Spleen (tissue), 7 donors: ENCODE measurements at regions not wholly inside any gene's neighbourhood (a gene's known extent, or its start where the extent isn't known, plus 50 kb on each side); places are given as distances from the start of the nearest gene placed in this dataset.

Experiments used
- CTCF ChIP-seq, 11 experiments: fragments of 200-600 bp in 7 of 11; fragments of 450-650 bp in 4 of 11; sonication (generic) in 4 of 11; IDR thresholded peaks in 8 of 11; conservative IDR thresholded peaks in 3 of 11; 1 replicate in 7 of 11; 2 replicates in 4 of 11; pipeline versions ENCODE4 v1.4.0 to v1.8.0; 2016 to 2021; ENCODE audit warnings: antibody characterized with exemption in 11 of 11, inconsistent platforms in 4 of 11, mild to moderate bottlenecking in 1 of 11
- POLR2A ChIP-seq, 3 donors: fragments of 450-650 bp; IDR thresholded peaks; one replicate each; pipeline ENCODE4 v1.5.1; 2017; ENCODE audit warnings: antibody characterized with exemption in 3 of 3, mild to moderate bottlenecking in 1 of 3
- donor health status: DM: no; HTN: no; CAD: no; lungs with moderate emphysema.
- donor health status: DM: no; HTN: no; CAD: no.
- donor health status: DM: no; HTN: no; CAD: no.

- no peak for TF ChIP-seq POLR2A (IDR thresholded peaks at IDR 0.05)
- TF ChIP-seq CTCF (IDR thresholded peaks at IDR 0.05 in 8 of 11, conservative IDR thresholded peaks at IDR 0.05 in 3 of 11) = no peak
Observed at GRCh38 chr2:205904873-205905272, 181.1 kb downstream of the INO80D start.
